Tibial nerve (tissue), 4 donors: ENCODE measurements at regions not wholly inside any gene's neighbourhood (a gene's known extent, or its start where the extent isn't known, plus 50 kb on each side); places are given as distances from the start of the nearest gene placed in this dataset.

ENCODE experiments used
- DNase-seq, 2 donors: peaks; one replicate each; pipeline ENCODE4 v3.0.0-alpha.2; 2019; ENCODE audit warnings: low spot score in 2 of 2
- H3K27ac ChIP-seq, 4 donors: fragments of 200-600 bp; sonication (generic) in 3 of 4; one replicate each; pipeline ENCODE4 v1.5.1; 2017 to 2019; ENCODE audit warnings: mild to moderate bottlenecking in 1 of 4
- H3K27me3 ChIP-seq, 2 donors: fragments of 200-600 bp; sonication (generic) in 1 of 2; one replicate each; pipeline versions ENCODE4 v1.5.1 to v1.6.0; 2017 to 2019
- H3K36me3 ChIP-seq, 3 donors: fragments of 200-600 bp; sonication (generic); one replicate each; pipeline ENCODE4 v1.5.1; 2018 to 2019
- H3K4me1 ChIP-seq, 4 donors: fragments of 200-600 bp; sonication (generic) in 3 of 4; one replicate each; pipeline ENCODE4 v1.5.1; 2017 to 2019
- H3K4me3 ChIP-seq, 4 donors: fragments of 200-600 bp; sonication (generic) in 3 of 4; one replicate each; pipeline ENCODE4 v1.5.1; 2017 to 2019; ENCODE audit warnings: mild to moderate bottlenecking in 1 of 4, moderate library complexity in 1 of 4
- H3K9me3 ChIP-seq, 4 donors: fragments of 200-600 bp; sonication (generic) in 3 of 4; one replicate each; pipeline ENCODE4 v1.5.1; 2017 to 2019
- CTCF ChIP-seq, 5 experiments: fragments of 200-600 bp in 3 of 5; fragments of 450-650 bp in 2 of 5; sonication (generic) in 3 of 5; IDR thresholded peaks; one replicate each; pipeline ENCODE4 v1.5.1; 2016 to 2019; ENCODE audit warnings: antibody characterized with exemption in 5 of 5, mild to moderate bottlenecking in 3 of 5, moderate library complexity in 2 of 5
- EP300 ChIP-seq, 2 donors: sonication (generic); formaldehyde crosslinking; IDR thresholded peaks; one replicate each; pipeline ENCODE4 v1.6.1; 2017; ENCODE audit warnings: antibody characterized with exemption in 2 of 2, mild to moderate bottlenecking in 1 of 2
- POLR2A ChIP-seq, 2 donors: fragments of 450-650 bp; IDR thresholded peaks; one replicate each; pipeline ENCODE4 v1.6.1; 2017; ENCODE audit warnings: antibody characterized with exemption in 2 of 2, mild to moderate bottlenecking in 2 of 2, moderate library complexity in 2 of 2
- WGBS, 2 donors: methylation state at CpG; one replicate each; pipeline ENCODE4 v1.1.5; 2018; 5-methylcytosine and 5-hydroxymethylcytosine counted together

- H3K27me3 ChIP-seq = peaks cover 0 to 2% of the 10 kb centered on the region in 2 donors
- H3K4me3 ChIP-seq = no peak overlapping the region
- H3K36me3 ChIP-seq = no peaks in the 10 kb centered on the region
- DNase-seq = no peak
- H3K27ac ChIP-seq = no peak overlapping the region
- peaks cover 0 to 4% (median 0%) of the 10 kb centered on the region in 4 donors for H3K9me3 ChIP-seq
- TF ChIP-seq POLR2A (IDR thresholded peaks at IDR 0.05) = no peak
- no peak for TF ChIP-seq CTCF (IDR thresholded peaks at IDR 0.05)
- TF ChIP-seq EP300 (IDR thresholded peaks at IDR 0.05) = no peak
- 76 to 82% methylated on average over 4 of the region's 4 CpGs for WGBS, 2 donors
- no peaks in the 10 kb centered on the region for H3K4me1 ChIP-seq
Measured at GRCh38 chr7:19203686-19204085, 58.5 kb upstream of the FERD3L start.

GRCh38 chr7:19202599-19202998 lies 57.4 kb upstream of the FERD3L start:
- 30 to 31% methylated on average over 2 of the region's 2 CpGs for WGBS, 2 donors

More at GRCh38 chr7:19202599-19202998, 57.4 kb upstream of the FERD3L start:
- H3K27me3 ChIP-seq = peaks cover 0 to 2% of the 10 kb centered on the region in 2 donors
- no peaks in the 10 kb centered on the region for H3K4me1 ChIP-seq
- DNase-seq = no peak
- no peak overlapping the region for H3K27ac ChIP-seq
- H3K4me3 ChIP-seq = no peak overlapping the region
- no peaks in the 10 kb centered on the region for H3K36me3 ChIP-seq
- TF ChIP-seq POLR2A (IDR thresholded peaks at IDR 0.05) (no peak), EP300 (IDR thresholded peaks at IDR 0.05) (no peak), CTCF (IDR thresholded peaks at IDR 0.05) (no peak)
- peaks cover 0 to 4% (median 0%) of the 10 kb centered on the region in 4 donors for H3K9me3 ChIP-seq
